HG03520 (cell line): ENCODE measurements at regions not wholly inside any gene's neighbourhood (a gene's known extent, or its start where the extent isn't known, plus 50 kb on each side); places are given as distances from the start of the nearest gene placed in this dataset.
"Not testable (repeated sequence)": the region's sequence is repeated elsewhere in the genome, so short reads cannot be mapped to it uniquely, and the experiment has no call there.

Experiments
- ATAC-seq: cut with Tn5 transposase; IDR thresholded peaks from one replicate; pipeline ENCODE4 v1.9.1; 2021; ENCODE audit warnings: mild to moderate bottlenecking, moderate library complexity; ENCODE audit not compliant: unreplicated experiment

DNA sequence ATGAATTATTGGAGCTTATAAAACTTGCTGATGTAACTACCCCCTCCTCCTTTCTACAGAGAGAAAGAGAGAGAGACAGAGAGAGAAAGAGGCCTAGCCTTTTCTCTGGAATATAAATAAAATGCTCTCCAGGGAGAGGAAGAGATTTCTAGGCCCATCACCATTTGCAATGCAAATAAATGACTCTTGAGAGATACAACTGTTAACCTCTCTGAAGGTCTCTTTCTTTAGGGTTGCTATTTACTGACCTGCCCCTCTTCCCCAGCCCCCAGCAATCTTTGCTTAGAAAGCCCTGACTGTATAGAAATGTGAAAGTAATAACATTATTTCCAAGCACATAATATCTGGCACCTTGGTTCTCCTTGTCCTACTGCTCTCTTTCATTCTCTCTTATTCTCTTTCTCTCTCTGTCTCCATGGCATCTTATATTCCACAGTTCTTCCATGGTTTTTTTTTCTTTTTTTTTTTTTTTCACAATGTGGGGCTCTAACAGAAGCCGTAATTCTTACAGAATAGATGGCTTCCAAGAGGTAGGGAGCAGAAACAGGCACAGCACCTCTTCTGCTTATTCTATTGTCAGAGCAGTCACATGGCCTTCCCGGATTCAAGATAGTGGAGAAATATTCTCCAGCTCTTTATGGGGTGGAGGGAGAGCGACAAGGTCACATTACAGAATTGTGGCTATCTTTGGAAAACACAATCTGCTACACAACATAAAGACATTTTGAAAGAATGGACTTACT is 1087.9 kb upstream of the NUDT12 start:
- ATAC-seq = no peak

DNA sequence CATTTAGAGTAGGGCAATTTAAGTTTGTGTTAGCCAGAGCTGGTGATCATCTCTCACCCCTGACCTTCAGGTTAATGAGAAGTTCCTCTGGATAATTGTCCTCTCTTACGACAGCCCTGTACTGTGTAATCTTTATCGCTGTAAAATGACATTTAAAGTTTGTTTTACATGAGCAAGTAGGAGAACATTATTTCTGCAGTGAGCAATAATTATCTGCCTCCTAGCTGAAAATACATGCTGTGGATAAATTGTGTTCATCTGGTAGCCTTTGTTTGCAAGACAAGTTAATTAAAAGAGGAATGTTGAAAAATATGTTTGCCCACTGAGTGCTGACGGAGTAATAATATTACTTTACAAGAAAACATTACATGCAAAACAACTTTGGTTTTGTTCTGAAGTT is 1083.8 kb upstream of the NUDT12 start:
- ATAC-seq = no peak

DNA sequence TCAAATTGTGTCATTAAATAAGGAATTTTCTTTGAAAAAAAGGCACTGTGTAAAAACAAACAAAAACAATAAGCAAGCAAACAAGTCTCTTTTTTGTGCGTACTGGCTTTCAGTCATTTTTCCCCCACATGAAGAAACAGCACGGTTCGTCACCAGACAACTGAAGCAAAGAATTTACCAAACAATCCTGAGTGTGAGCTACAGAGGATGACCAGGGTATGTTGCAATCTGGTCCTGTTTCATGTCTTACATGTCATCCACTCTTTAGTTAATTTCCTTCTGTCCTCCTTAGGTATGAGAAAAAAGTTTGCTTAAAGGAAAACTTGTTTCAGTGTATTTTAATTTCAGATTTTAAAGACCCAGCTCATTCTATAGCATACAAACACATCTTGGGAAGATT is 1080.7 kb upstream of the NUDT12 start:
- no peak for ATAC-seq

DNA sequence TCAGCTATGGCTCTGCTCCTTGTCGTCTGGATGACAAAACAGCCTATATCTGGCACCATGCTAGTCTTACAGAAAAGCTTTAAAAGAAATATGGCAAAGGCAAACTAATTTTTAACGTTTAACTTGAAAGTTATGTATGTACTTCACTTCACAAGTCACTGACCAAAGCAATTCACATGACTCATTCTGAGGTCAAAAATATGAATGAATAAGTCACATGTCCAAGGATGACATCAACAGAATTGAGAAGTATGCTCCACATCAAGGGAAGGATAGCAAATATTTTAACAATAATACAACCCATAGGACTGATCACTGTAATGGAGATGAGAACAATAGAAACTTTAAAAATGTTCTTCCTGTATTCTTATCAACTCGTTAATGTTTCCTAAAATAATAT is 1072.6 kb upstream of the NUDT12 start:
- no peak for ATAC-seq

DNA sequence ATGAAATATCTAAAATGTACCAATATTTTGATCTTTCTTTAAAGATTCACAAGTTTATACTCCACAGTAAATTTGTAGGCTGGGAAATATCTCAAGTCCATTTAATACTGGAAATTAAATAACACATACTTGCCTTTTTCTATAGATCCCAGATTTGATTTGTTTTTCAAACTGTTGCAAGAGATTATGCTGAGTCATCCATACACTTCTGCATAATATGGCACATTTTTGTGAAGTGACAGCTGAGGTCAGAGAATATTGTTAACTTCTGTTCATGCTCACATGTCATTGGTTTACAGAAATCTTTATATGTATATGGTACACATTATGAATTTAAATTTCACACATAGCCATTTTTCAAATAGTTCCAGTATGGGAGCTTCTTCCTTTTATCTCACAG is 1066.3 kb upstream of the NUDT12 start:
- no peak for ATAC-seq

DNA sequence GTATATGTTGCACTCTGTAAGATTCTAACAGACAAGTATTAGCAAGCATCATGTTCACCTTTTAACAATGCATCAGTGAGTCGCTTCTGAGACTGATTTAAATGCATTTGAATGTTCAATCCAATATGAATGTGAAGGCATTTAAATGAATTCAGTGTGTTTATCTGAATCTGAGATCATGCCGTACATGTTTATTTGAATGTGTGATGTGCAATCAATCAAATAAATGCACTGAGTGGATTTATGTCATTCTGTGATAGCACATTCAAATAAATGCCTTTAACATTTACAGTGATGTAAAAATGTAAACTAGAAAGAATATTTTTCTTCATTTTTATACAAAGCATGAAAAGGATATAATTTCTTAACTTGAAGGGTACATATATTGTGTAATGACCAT is 1063.5 kb upstream of the NUDT12 start:
- ATAC-seq = no peak

DNA sequence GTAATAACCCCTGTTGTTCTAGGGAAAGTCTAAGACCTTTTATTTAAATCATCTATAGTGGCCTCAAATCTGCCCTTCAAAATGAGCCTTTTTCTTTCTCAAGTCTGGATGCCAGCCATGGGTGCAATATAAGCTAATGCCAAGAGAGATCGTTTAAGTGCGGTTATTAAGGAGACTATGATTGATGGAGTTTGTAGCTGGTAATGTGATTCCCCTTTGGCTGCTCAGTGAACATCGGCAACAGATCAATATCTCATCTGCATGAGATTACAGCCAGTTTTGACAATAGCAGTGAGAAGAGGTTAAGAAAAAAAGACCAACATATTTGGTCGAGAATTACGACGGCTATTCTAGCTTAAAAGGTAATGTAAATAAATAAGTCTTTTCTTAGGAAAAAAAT is 1049.4 kb upstream of the NUDT12 start:
- no peak for ATAC-seq

DNA sequence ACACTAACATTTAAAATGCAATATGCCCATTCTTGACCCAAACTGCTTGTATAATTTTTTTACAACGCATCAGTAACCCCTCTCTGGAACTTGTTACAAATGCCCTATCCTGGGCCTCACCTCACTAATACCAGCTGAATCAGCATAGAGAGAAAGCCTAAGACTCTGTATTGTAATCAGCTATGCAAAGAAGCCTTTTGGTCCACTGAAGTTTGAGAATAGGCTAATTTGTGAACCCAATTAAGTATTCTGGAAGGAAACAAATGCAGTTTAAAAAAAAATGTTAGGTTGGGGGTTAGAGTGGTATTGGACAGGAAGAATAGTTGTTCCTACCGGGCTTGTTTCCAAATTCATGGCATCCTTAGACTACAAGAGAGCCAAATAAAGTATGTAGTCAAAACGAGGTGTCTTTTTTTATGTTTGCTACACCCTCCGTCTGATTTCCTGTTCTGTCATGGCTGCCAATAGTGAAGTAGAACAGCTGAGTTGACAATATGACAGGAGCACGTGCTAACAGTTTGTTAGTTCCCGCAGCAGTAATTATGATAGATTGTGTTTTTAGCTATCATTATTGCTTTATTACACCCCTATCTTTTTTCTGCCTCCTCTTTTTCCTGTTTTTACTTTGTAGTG is 1048.7 kb upstream of the NUDT12 start:
- no peak for ATAC-seq

DNA sequence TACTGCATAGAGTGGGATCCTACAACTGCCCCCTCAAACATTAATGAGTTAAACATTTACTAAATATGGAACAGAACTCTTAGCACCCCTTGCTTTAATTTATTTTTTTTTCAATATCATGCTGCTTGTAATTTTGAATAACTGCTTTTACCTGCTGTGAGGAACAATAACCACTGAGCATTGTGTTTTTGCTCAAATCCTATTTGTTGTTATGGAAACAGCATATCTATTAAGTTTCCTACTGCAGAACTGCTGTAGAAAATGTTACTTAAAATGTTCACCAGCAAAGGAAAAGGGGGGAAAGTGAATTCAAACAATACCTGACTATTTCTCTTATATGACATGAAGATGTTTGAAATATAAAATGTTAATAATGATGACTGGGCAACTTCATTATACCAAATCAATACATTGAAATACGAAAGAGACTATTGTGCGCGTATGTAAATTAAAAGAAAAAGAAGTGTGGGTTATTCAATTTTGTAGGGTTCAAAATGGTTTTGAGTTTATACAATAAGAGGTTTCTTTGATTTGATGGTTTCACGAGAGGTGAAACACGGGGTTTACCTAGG is 1043.8 kb upstream of the NUDT12 start:
- no peak for ATAC-seq

DNA sequence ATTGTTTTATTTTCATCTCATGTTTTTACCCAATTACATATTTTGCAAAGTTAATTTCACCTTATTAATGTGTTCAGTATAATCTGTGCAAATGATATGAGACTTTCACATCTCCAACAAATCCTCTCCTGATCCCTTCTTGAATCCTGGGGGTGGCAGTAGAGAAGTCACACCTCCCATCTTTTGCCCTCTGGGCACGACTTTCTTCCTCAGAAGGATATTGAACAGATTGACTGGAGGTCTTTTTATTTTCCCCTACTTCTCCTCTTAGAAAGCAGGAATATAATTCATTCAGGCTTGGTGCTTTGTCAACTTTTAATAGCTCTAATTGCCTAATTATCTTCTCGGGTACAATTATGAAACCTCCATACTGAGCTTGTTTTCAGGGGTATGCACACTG is 1037.1 kb upstream of the NUDT12 start:
- no peak for ATAC-seq

DNA sequence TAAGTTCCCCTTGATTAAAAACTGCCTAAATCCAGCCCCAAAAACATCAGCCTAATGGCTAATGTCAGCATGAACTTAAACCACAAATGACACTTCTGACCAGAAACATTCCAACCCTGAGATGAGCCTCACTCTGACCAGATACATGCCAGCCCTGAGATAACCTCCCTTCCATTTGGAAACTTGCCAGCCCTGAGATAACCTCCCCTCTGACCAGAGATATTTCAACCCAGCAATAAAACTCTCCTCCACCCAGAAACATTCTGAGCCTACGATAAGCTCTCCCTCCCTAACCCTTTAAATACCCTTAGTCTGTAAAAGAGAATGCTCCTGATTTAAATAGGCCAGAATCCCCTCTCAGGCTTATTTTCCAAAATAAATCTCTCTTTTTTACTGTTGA is 1035.7 kb upstream of the NUDT12 start:
- ATAC-seq = no peak

DNA sequence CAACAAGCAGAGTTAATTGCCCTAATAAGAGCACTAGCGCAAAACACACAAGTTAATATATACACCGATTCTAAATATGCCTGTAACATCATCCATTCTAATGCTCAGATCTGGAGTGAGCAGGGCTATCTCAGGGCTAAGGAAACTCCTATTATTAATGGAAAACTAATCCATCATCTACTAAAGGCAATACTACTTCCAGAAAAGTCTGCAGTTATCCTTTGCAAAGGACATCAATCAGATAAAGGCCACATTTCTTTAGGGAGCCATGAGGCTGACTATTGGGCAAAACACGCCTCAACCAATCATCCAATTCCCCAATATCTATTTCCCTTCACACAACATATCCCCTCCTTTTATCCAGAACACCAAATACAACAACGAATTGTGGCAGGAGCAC is 1032.3 kb upstream of the NUDT12 start:
- ATAC-seq = no peak

DNA sequence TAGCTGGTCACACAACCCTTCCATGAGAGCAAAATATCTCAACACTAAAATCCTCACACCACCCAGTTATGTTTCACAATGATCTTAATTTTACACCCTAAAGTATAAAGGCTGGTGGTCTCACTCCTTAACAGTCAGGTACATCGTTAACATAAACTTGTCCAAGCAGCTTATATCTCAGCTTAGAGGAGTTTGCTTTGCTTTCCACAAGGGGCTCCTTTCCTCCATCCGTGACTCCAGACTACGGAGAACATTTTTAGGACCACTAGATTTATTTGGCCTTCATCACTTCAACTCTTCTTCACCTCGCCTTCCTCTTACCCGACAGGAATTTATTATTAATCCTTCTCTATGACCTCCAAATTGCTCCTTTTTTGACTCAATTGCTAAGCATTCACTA is 1014.1 kb upstream of the NUDT12 start:
- ATAC-seq = no peak

DNA sequence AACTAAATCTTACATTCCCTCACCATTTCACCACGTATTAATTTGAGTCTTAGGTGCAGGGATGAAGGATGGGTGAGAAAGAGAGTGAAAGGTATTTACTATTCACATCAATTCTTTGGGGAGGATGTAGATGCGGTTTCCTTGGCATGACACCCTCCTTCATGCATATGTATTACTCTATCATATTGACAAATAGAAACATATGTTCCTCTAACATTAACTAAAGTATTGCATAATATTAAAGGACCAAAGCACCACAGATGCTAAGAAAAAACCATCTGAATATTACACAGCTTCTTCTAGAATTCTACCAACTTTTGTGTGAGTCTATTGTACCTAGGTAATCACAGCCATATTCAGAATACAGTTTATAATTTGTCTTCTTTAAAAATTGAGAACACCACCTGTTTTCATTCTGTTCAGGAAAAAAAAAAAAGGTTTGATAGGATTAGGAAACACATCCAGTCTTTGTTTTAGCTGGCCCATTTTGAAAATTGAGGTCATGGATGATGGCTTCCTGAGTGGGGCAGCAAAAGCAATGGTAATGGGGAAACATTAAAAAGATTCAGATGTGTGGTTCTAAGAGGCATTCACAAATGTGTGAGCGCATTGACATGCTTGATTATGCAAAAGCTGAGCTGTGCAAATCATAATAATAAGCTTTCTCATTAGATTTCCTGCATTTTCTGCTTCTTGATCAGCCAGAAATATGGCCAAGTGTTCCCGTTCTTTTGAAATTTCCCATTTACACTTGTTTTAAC is 1011.5 kb upstream of the NUDT12 start:
- no peak for ATAC-seq

DNA sequence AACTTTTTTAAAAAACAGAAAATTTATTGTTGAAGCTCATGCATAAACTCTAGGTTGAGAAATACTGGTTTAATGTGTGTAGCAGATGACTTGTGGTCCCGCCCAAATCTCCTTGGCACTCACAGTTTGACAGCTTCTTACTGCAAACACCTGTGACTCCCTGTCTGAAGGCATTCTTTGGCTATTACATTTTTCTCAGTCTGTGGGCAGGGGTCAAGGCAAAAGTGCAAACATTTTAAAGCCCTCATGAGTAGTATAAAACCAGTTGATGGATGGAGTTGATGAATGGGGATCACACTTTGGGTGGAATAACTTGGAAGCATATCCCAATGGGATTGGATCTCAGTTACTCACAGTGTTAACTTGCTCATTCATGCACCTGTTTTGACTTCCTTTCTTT is 1007.0 kb upstream of the NUDT12 start:
- no peak for ATAC-seq

DNA sequence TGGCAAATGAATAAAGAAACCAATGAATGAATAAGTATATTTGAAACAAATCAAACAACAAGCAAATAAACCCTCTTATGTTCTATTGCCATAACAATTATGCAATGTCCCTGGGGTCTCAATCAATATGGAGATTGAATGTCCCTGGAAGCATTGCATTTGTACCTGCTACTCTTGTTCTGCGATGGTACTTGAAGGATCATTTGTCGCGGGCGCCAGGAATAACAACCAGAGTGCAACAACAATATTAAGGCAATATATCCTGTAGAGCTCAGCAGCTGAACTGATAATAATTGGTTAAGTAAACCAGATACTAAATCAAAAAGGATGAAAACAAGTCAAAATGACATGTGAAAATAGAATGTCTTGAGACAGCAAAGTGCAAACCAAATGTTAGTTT is 1001.9 kb upstream of the NUDT12 start:
- ATAC-seq = no peak

DNA sequence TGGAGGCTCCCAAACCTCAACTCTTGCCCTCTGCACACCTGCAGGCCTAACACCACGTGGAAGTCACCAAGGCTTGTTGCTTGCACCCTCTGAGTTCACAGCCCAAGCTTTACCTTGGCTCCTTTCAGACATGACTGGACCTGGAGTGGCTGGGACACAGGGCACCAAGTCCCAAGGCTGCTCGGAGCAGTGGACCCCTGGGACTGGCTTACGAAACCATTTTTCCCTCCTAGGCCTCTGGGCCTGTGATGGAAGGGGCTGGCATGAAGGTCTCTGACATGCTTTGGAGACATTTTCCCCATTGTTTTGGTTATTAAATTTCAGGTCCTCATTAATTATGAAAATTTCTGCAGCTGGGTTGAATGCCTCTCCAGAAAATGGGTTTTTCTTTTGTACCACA is 994.4 kb upstream of the NUDT12 start:
- no peak for ATAC-seq

DNA sequence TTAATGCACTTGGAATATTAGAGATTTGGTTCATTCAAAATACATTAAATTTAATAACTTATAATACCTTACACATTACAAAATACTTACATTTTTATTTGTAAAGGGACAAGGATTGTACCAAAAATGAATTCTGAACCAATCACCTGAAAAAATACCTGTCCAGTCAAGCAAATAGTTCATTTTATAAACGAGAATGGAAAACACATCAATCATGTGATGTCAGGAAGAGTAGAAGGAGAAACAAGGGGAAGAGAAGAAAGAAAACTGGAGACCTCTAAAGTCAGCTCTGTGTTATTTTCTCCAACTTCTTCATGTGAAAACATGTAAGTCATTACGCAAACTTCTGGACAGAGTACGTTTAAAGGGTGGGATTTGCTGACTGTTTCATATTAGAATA is 989.0 kb upstream of the NUDT12 start:
- ATAC-seq = no peak

DNA sequence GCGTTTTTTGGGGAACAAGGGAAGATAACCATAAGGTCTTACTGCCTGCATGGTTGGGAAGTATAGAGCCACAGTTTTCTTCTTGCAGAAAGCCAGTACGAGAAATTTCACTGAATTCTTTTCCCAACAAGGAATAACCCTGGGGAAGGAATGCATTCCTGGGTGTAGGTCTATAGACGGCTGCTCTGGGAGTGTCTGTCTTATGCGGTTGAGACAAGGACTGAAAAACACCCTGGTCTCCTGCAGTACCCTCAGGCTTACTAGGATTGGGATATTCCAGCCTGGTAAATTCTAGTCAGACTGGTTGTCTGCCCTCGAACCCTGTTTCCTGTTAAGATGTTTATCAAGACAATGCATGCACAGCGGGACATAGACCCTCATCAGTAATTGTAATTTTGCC is 984.3 kb upstream of the NUDT12 start:
- ATAC-seq = not testable (repeated sequence)

DNA sequence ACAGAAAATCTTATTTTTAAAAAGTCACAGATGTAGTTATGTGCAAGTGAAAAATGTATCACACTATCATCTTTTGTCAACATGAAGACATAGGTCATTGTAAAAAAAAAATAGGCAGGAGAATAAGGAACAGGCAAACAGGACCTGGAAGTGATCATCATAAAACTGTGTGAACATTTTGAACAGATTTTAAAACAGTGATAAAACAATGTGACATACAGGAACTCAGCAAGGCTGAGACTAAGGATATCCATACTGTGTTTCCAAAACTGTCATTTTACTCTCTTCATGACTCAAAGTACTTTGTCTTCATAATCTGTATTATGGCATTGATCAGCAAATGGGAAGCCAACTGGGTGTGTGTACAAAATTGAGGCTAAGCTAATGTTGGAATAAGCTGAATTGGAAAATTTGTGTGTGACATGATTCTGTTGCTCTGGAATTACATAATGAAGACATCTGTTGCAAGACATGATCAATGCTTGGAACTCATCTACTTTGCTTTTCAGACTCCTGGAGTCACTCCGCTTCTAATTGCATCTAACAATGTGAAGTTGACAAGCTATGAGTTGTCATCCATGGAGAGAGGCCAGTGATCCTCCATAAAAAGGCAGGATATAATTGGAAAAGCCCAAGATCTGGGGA is 978.7 kb upstream of the NUDT12 start:
- no peak for ATAC-seq

DNA sequence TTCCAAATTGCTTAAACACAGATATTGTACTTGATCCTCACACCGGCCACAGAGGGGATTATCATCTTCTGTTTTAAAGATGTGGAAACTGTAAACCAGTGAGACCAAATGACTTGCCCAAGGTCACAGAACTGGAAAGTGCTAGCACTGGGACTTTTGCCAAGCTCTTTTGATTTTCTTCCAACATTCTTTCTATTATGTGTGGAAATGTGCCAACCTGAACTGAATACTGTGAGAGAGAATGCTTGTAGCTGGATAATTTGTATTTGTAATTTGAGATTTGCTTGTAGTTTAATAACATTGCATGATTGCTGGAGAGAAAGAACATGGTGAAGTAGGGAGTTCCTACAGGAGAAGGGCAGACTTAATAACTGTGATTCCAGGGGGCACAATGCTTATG is 977.9 kb upstream of the NUDT12 start:
- no peak for ATAC-seq
